A549 (cell line): ENCODE measurements at regions not wholly inside any gene's neighbourhood (a gene's known extent, or its start where the extent isn't known, plus 50 kb on each side); places are given as distances from the start of the nearest gene placed in this dataset.

Experiments used
- ATAC-seq, 2 experiments: fragments of 200-7000 bp in 1 of 2; fragments of >200 bp in 1 of 2; cut with Nextera tagmentation in 1 of 2; cut with Tn5 transposase in 1 of 2; 3 replicates each; pipeline versions ENCODE4 v1.8.0 to v1.9.1; 2018 to 2020; ENCODE audit warnings: mild to moderate bottlenecking in 1 of 2, moderate library complexity in 1 of 2
- CTCF ChIA-PET: fragments of 300-600 bp; sonication (Branson Sonifier 250); formaldehyde crosslinking; extraction: SDS; loops from one replicate; lab custom pipeline; 2021; ENCODE audit warnings: antibody characterized with exemption, inconsistent platforms; lab: Yijun Ruan, JAX
- POLR2A ChIA-PET: fragments of 350-600 bp; formaldehyde crosslinking; extraction: SDS; loops from one replicate; lab custom pipeline; 2021; ENCODE audit warnings: antibody characterized with exemption, inconsistent platforms; lab: Yijun Ruan, JAX
- DNase-seq, 2 experiments: peaks; one replicate each; pipeline versions ENCODE4 v3.0.0 to v3.0.0-alpha.2; 2011 to 2016; ENCODE audit warnings: low read depth in 1 of 2, low spot score in 1 of 2
- FAIRE-seq: peaks from 2 replicates; lab custom pipeline; 2011; peaks lifted over from hg19 to GRCh38; lab: Jason Lieb, UNC
- H3K27ac ChIP-seq, 2 experiments: fragments of >200 bp; sonication (Bioruptor Twin); formaldehyde crosslinking; 3 replicates each; pipeline ENCODE4 v1.5.1; 2016 to 2017
- H3K4me1 ChIP-seq: fragments of >200 bp; sonication (Bioruptor Twin); formaldehyde crosslinking; 3 replicates; pipeline ENCODE4 v1.6.1; 2016
- H3K4me2 ChIP-seq: fragments of >200 bp; sonication (Bioruptor Twin); formaldehyde crosslinking; 3 replicates; pipeline ENCODE4 v1.6.1; 2016
- H3K4me3 ChIP-seq: fragments of >200 bp; sonication (Bioruptor Twin); formaldehyde crosslinking; 3 replicates; pipeline ENCODE4 v1.5.1; 2016
- H3K9me3 ChIP-seq: fragments of >200 bp; sonication (Bioruptor Twin); formaldehyde crosslinking; 3 replicates; pipeline ENCODE4 v1.6.1; 2016
- CBX2 ChIP-seq: fragments of 200-600 bp; sonication (generic); IDR thresholded peaks from 2 replicates; pipeline ENCODE4 v1.6.1; 2016; ENCODE audit warnings: low read depth, mild to moderate bottlenecking, borderline replicate concordance
- CHD4 ChIP-seq: fragments of 200-600 bp; sonication (generic); IDR thresholded peaks from 2 replicates; pipeline ENCODE4 v1.6.1; 2016; ENCODE audit warnings: antibody characterized with exemption, mild to moderate bottlenecking, borderline replicate concordance
- EHF ChIP-seq: fragments of 250-450 bp; sonication (Bioruptor Pico); IDR thresholded peaks from 2 replicates; pipeline ENCODE4 v1.5.0; 2020; ENCODE audit warnings: mild to moderate bottlenecking
- ESRRA ChIP-seq: fragments of 150-350 bp; IDR thresholded peaks from 2 replicates; pipeline ENCODE4 v1.6.1; 2014; ENCODE audit warnings: mild to moderate bottlenecking, low read length, borderline replicate concordance
- HOXB13 ChIP-seq: fragments of 250-450 bp; sonication (Bioruptor Pico); IDR thresholded peaks from 2 replicates; pipeline ENCODE4 v1.5.0; 2020; ENCODE audit warnings: low read depth, mild to moderate bottlenecking, moderate library complexity
- KDM1A ChIP-seq: fragments of 200-600 bp; sonication (generic); IDR thresholded peaks from 2 replicates; pipeline ENCODE4 v1.6.1; 2016; ENCODE audit warnings: low read depth, mild to moderate bottlenecking
- MAZ ChIP-seq: fragments of 150-350 bp; IDR thresholded peaks from 2 replicates; pipeline ENCODE4 v1.6.1; 2014; ENCODE audit warnings: antibody characterized with exemption, low read depth, low read length, borderline replicate concordance
- MYC ChIP-seq: IDR thresholded peaks from 2 replicates; pipeline ENCODE4 v1.6.1; 2012; ENCODE audit warnings: mild to moderate bottlenecking, inconsistent platforms, low read length, improper control_type of control experiment, borderline replicate concordance
- NPAS2 ChIP-seq: fragments of 250-450 bp; sonication (Bioruptor Pico); IDR thresholded peaks from 2 replicates; pipeline ENCODE4 v1.8.0; 2022; ENCODE audit warnings: mild to moderate bottlenecking, moderate library complexity, borderline replicate concordance
- POLR2A ChIP-seq: IDR thresholded peaks from 2 replicates; pipeline ENCODE4 v1.6.1; 2012; ENCODE audit warnings: mild to moderate bottlenecking, low read length
- POLR2AphosphoS2 ChIP-seq: conservative IDR thresholded peaks from 2 replicates; pipeline ENCODE4 v1.6.1; 2012; ENCODE audit warnings: low read length, improper control_type of control experiment, inconsistent platforms
- RFX5 ChIP-seq: fragments of 450-650 bp; IDR thresholded peaks from 2 replicates; pipeline ENCODE4 v1.7.1; 2014; ENCODE audit warnings: antibody characterized with exemption, mild to moderate bottlenecking, moderate library complexity
- TP53 ChIP-seq: fragments of 250-450 bp; sonication (Bioruptor Pico); IDR thresholded peaks from 2 replicates; pipeline ENCODE4 v1.5.0; 2021; ENCODE audit warnings: mild to moderate bottlenecking, moderate library complexity
- ZNF302 ChIP-seq: fragments of 250-450 bp; sonication (Bioruptor Pico); IDR thresholded peaks from 2 replicates; pipeline ENCODE4 v1.9.0; 2021; ENCODE audit warnings: inconsistent platforms, mild to moderate bottlenecking, moderate library complexity
- WGBS: methylation state at CpG from one replicate; pipeline ENCODE4 v1.1.6; 2017; ENCODE audit errors: missing lambda C conversion rate; 5-methylcytosine and 5-hydroxymethylcytosine counted together
- TF ChIP-seq, protein P1 (sequence below): fragments of 150-350 bp; IDR thresholded peaks from 2 replicates; pipeline ENCODE4 v1.6.1; 2014; ENCODE audit warnings: low read depth, mild to moderate bottlenecking, low read length
- TF ChIP-seq, protein P2 (sequence below): fragments of 250-450 bp; sonication (Bioruptor Pico); IDR thresholded peaks from 2 replicates; pipeline ENCODE4 v1.5.0; 2020; ENCODE audit warnings: low read depth, mild to moderate bottlenecking, moderate library complexity

DNA sequence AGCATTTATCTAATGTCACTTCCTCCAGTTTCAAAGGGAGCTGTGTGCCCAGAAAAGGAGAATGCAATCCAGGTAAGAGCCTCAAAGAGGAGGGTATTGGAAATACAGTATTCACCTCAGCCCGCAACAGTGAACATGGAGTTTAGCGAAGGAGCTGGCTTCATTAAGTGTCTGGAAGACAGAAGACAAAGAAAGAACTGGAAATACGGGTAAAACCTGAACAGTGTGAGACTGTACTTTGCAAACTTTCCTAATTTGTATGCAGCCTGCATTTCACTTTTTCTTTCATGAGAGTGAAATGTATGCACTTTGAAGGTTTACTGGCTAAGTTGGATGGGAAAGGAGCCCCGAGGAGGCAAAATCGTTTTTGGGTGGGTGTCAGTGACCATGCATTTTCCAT, 478.4 kb downstream of the HS3ST3B1 start:
- H3K4me3 ChIP-seq = no peak overlapping the region
- no peak overlapping the region for H3K27ac ChIP-seq
- 0 out of 3 replicates have a peak, but pooled peaks cover 8% of the 10 kb centered on the region for H3K9me3 ChIP-seq
- H3K4me1 ChIP-seq = no peaks in the 10 kb centered on the region
- FAIRE-seq (no peak), DNase-seq (no peak), ATAC-seq (no peak)
- TF ChIP-seq HOXB13 = no peak
- TF ChIP-seq, protein P1, sequence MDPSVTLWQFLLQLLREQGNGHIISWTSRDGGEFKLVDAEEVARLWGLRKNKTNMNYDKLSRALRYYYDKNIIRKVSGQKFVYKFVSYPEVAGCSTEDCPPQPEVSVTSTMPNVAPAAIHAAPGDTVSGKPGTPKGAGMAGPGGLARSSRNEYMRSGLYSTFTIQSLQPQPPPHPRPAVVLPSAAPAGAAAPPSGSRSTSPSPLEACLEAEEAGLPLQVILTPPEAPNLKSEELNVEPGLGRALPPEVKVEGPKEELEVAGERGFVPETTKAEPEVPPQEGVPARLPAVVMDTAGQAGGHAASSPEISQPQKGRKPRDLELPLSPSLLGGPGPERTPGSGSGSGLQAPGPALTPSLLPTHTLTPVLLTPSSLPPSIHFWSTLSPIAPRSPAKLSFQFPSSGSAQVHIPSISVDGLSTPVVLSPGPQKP = no peak
- no peak for TF ChIP-seq TP53 (CRISPR knock-in tag)
- no peak for TF ChIP-seq POLR2AphosphoS2
- no peak for TF ChIP-seq CBX2
- TF ChIP-seq MAZ = no peak
- TF ChIP-seq CHD4 = no peak
- ChIA-PET CTCF (interaction anchor here (1.3 kb wide), 1 partner anchor 10 kb away, joined by 5 read pairs; no protein-coding TSS in a partner anchor), POLR2A (no interaction called here)
- no peak overlapping the region for H3K4me2 ChIP-seq
- WGBS = 48% methylated on average over 5 of the region's 5 CpGs

DNA sequence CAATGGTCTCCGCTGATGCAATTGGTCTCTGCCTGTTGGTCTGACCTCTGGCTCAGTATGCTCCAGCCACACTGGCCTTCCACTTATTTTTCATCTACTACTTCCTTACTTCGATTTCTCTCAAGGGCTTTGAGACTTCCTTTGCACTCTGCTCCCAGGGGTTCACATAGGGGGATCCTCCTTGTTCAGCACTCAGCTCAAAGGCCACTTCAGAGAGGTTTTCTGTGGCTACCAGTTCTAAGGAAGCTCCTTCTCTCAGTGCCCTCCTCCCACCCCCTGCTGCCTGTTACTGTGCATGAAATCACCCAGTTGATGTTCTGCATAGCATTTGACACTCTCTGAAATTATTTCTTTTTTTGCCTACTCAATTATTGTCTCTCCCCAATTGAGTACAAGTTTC, 476.4 kb downstream of the HS3ST3B1 start:
- no peak overlapping the region for H3K4me3 ChIP-seq
- no peak overlapping the region for H3K27ac ChIP-seq
- no peak overlapping the region for H3K4me2 ChIP-seq
- 45% methylated on average over 2 of the region's 2 CpGs for WGBS
- DNase-seq (no peak), ATAC-seq (no peak), FAIRE-seq (no peak)
- H3K9me3 ChIP-seq = 0 out of 3 replicates have a peak, but pooled peaks cover 9% of the 10 kb centered on the region
- ChIA-PET POLR2A (no interaction called here), CTCF (no interaction called here)
- TF ChIP-seq, protein P1 = no peak
- no peak for TF ChIP-seq MYC
- H3K4me1 ChIP-seq = no peaks in the 10 kb centered on the region

DNA sequence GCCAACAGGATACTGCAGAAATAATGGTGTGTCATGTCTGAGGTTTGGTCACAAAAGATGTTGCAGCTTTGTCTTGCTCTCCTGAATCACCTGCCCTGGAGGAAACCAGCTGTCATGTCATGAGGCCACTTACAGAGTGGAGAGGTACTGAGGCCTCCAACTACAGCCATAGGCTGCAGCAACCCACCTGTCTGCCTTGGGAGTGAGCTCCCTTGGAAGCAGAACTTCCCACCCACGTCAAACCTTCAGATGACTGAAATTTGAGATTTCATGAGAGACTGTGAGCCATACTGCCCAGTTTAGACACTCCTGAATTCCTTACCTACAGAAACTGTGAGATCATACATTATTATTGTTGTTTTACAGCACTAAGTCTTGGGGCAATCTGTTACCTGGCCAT, 475.9 kb downstream of the HS3ST3B1 start:
- Histone ChIP-seq H3K4me2 (no peak overlapping the region), H3K4me1 (no peaks in the 10 kb centered on the region), H3K4me3 (no peak overlapping the region), H3K9me3 (0 out of 3 replicates have a peak, but pooled peaks cover 9% of the 10 kb centered on the region), H3K27ac (no peak overlapping the region)
- WGBS = 6% methylated on average over 1 of the region's 1 CpG
- TF ChIP-seq KDM1A = no peak
- TF ChIP-seq NPAS2 (CRISPR knock-in tag) = no peak
- TF ChIP-seq, protein P2, sequence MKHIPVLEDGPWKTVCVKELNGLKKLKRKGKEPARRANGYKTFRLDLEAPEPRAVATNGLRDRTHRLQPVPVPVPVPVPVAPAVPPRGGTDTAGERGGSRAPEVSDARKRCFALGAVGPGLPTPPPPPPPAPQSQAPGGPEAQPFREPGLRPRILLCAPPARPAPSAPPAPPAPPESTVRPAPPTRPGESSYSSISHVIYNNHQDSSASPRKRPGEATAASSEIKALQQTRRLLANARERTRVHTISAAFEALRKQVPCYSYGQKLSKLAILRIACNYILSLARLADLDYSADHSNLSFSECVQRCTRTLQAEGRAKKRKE (CRISPR knock-in tag) = no peak
- TF ChIP-seq RFX5 = no peak
- TF ChIP-seq EHF (CRISPR knock-in tag) = no peak
- no peak for TF ChIP-seq MAZ
- no peak for TF ChIP-seq POLR2A
- TF ChIP-seq ZNF302 (CRISPR knock-in tag) = no peak
- TF ChIP-seq HOXB13 = no peak
- no peak for TF ChIP-seq ESRRA
- DNase-seq (no peak), FAIRE-seq (no peak), ATAC-seq (no peak)
- POLR2A ChIA-PET = no interaction called here
- CTCF ChIA-PET = no interaction called here
